Effector memory CD4-positive, alpha-beta T cell (primary cell): ENCODE measurements at regions not wholly inside any gene's neighbourhood (a gene's known extent, or its start where the extent isn't known, plus 50 kb on each side); places are given as distances from the start of the nearest gene placed in this dataset.

Experiments
- DNase-seq, 3 donors: peaks; one replicate each; pipeline ENCODE4 v3.0.0-alpha.2; 2020
- H3K27ac ChIP-seq: 2 replicates; pipeline ENCODE4 v1.7.0; 2013; ENCODE audit warnings: mild to moderate bottlenecking, low read length, moderate library complexity; ENCODE audit not compliant: insufficient read depth, poor library complexity, severe bottlenecking
- H3K27me3 ChIP-seq: replicated peaks from 2 replicates; pipeline ENCODE4 v1.7.0; 2013; ENCODE audit warnings: mild to moderate bottlenecking, low read length; ENCODE audit not compliant: insufficient read depth, control insufficient read depth, poor library complexity, severe bottlenecking
- H3K36me3 ChIP-seq: 2 replicates; pipeline ENCODE4 v1.7.0; 2013; ENCODE audit warnings: mild to moderate bottlenecking, low read length, moderate library complexity; ENCODE audit not compliant: control insufficient read depth, insufficient read depth
- H3K4me1 ChIP-seq: 2 replicates; pipeline ENCODE4 v1.7.0; 2013; ENCODE audit warnings: low read length, mild to moderate bottlenecking; ENCODE audit not compliant: control insufficient read depth, insufficient read depth, poor library complexity, severe bottlenecking
- H3K4me3 ChIP-seq: 2 replicates; pipeline ENCODE4 v1.7.0; 2013; ENCODE audit warnings: low read length, low read depth, mild to moderate bottlenecking; ENCODE audit not compliant: insufficient read depth, poor library complexity, severe bottlenecking
- H3K9me3 ChIP-seq: 2 replicates; pipeline ENCODE4 v1.7.0; 2013; ENCODE audit warnings: mild to moderate bottlenecking, low read length, moderate library complexity; ENCODE audit not compliant: control insufficient read depth

GRCh38 chr10:88092265-88092664 is 228.8 kb downstream of the PTEN start:
- H3K27me3 ChIP-seq = no peaks in the 10 kb centered on the region
- DNase-seq = no peak
- H3K4me1 ChIP-seq = peaks cover 27% of the 10 kb centered on the region
- H3K4me3 ChIP-seq = no peak overlapping the region
- no peaks in the 10 kb centered on the region for H3K9me3 ChIP-seq
- no peak overlapping the region for H3K27ac ChIP-seq
- no peaks in the 10 kb centered on the region for H3K36me3 ChIP-seq

- H3K27ac ChIP-seq = no peak overlapping the region
- no peaks in the 10 kb centered on the region for H3K27me3 ChIP-seq
- H3K36me3 ChIP-seq = no peaks in the 10 kb centered on the region
- H3K4me1 ChIP-seq = peaks cover 27% of the 10 kb centered on the region
- no peak overlapping the region for H3K4me3 ChIP-seq
- H3K9me3 ChIP-seq = no peaks in the 10 kb centered on the region
- no peak for DNase-seq
Observed at GRCh38 chr10:88092973-88093372, 229.5 kb downstream of the PTEN start.

- H3K27ac ChIP-seq = no peak overlapping the region
- no peaks in the 10 kb centered on the region for H3K9me3 ChIP-seq
- H3K36me3 ChIP-seq = no peaks in the 10 kb centered on the region
- DNase-seq = no peak
- no peak overlapping the region for H3K4me3 ChIP-seq
- no peaks in the 10 kb centered on the region for H3K27me3 ChIP-seq
- peaks cover 27% of the 10 kb centered on the region for H3K4me1 ChIP-seq
Observed at GRCh38 chr10:88094795-88095194, 231.4 kb downstream of the PTEN start.

- no peaks in the 10 kb centered on the region for H3K27me3 ChIP-seq
- H3K9me3 ChIP-seq = no peaks in the 10 kb centered on the region
- H3K36me3 ChIP-seq = no peaks in the 10 kb centered on the region
- H3K4me1 ChIP-seq = peaks cover 27% of the 10 kb centered on the region
- no peak for DNase-seq
- H3K27ac ChIP-seq = no peak overlapping the region
- no peak overlapping the region for H3K4me3 ChIP-seq
Observed at GRCh38 chr10:88095223-88095721, 231.8 kb downstream of the PTEN start.

- H3K9me3 ChIP-seq = no peaks in the 10 kb centered on the region
Observed at GRCh38 chr10:88095778-88096431, 232.5 kb downstream of the PTEN start.

GRCh38 chr10:88097092-88097516 is 233.7 kb downstream of the PTEN start:
- Histone ChIP-seq H3K4me1 (peaks cover 13% of the 10 kb centered on the region), H3K36me3 (no peaks in the 10 kb centered on the region), H3K9me3 (no peaks in the 10 kb centered on the region), H3K27me3 (no peaks in the 10 kb centered on the region), H3K4me3 (no peak overlapping the region), H3K27ac (no peak overlapping the region)
- DNase-seq = no peak

More at GRCh38 chr10:88095778-88096431, 232.5 kb downstream of the PTEN start:
- Histone ChIP-seq H3K36me3 (no peaks in the 10 kb centered on the region), H3K4me1 (peaks cover 25% of the 10 kb centered on the region), H3K27me3 (no peaks in the 10 kb centered on the region), H3K4me3 (no peak overlapping the region), H3K27ac (no peak overlapping the region)
- DNase-seq = no peak

GRCh38 chr10:88097536-88097935 is 234.1 kb downstream of the PTEN start:
- DNase-seq = no peak
- peaks cover 8% of the 10 kb centered on the region for H3K4me1 ChIP-seq
- H3K4me3 ChIP-seq = no peak overlapping the region

GRCh38 chr10:88100281-88100680 is 236.9 kb downstream of the PTEN start:
- H3K27ac ChIP-seq = no peak overlapping the region
- H3K4me1 ChIP-seq = no peaks in the 10 kb centered on the region
- no peaks in the 10 kb centered on the region for H3K27me3 ChIP-seq
- no peak overlapping the region for H3K4me3 ChIP-seq
- no peaks in the 10 kb centered on the region for H3K9me3 ChIP-seq
- H3K36me3 ChIP-seq = no peaks in the 10 kb centered on the region
- DNase-seq = no peak

More at GRCh38 chr10:88097536-88097935, 234.1 kb downstream of the PTEN start:
- Histone ChIP-seq H3K27ac (no peak overlapping the region), H3K36me3 (no peaks in the 10 kb centered on the region), H3K27me3 (no peaks in the 10 kb centered on the region), H3K9me3 (no peaks in the 10 kb centered on the region)

GRCh38 chr10:88101666-88102065 is 238.2 kb downstream of the PTEN start:
- Histone ChIP-seq H3K27ac (no peak overlapping the region), H3K4me1 (no peaks in the 10 kb centered on the region), H3K9me3 (no peaks in the 10 kb centered on the region), H3K4me3 (no peak overlapping the region), H3K36me3 (no peaks in the 10 kb centered on the region), H3K27me3 (no peaks in the 10 kb centered on the region)
- no peak for DNase-seq

GRCh38 chr10:88103576-88103975 is 240.2 kb downstream of the PTEN start:
- no peak overlapping the region for H3K27ac ChIP-seq
- H3K27me3 ChIP-seq = no peaks in the 10 kb centered on the region
- H3K36me3 ChIP-seq = no peaks in the 10 kb centered on the region
- no peaks in the 10 kb centered on the region for H3K9me3 ChIP-seq
- H3K4me3 ChIP-seq = no peak overlapping the region
- no peaks in the 10 kb centered on the region for H3K4me1 ChIP-seq
- DNase-seq = no peak
